NT2/D1 (cell line): ENCODE measurements at regions not wholly inside any gene's neighbourhood (a gene's known extent, or its start where the extent isn't known, plus 50 kb on each side); places are given as distances from the start of the nearest gene placed in this dataset.
"Not testable (repeated sequence)": the region's sequence is repeated elsewhere in the genome, so short reads cannot be mapped to it uniquely, and the experiment has no call there.

ENCODE experiments used
- DNase-seq: peaks from one replicate; pipeline ENCODE4 v3.0.0-alpha.2; 2011; ENCODE audit warnings: low read depth, low spot score
- H3K27me3 ChIP-seq: 2 replicates; pipeline ENCODE4 v1.6.0; 2011; ENCODE audit warnings: mild to moderate bottlenecking; ENCODE audit not compliant: insufficient read length, insufficient read depth
- H3K36me3 ChIP-seq: 2 replicates; pipeline ENCODE4 v1.6.1; 2011; ENCODE audit warnings: mild to moderate bottlenecking, low read length, mixed read lengths; ENCODE audit not compliant: insufficient read depth, insufficient read length
- H3K4me1 ChIP-seq: 2 replicates; pipeline ENCODE4 v1.5.1; 2011; ENCODE audit not compliant: insufficient read depth, insufficient read length
- H3K4me3 ChIP-seq: 2 replicates; pipeline ENCODE4 v1.5.1; 2011; ENCODE audit warnings: low read depth; ENCODE audit not compliant: insufficient read length
- H3K9ac ChIP-seq: 2 replicates; pipeline ENCODE4 v1.6.0; 2011; ENCODE audit warnings: low read depth; ENCODE audit not compliant: insufficient read length
- H3K9me3 ChIP-seq: 2 replicates; pipeline ENCODE4 v1.5.1; 2011; ENCODE audit warnings: mild to moderate bottlenecking, low read length; ENCODE audit not compliant: insufficient read depth
- SUZ12 ChIP-seq: IDR thresholded peaks from 2 replicates; pipeline ENCODE4 v1.6.1; 2011; ENCODE audit not compliant: insufficient read length, insufficient read depth; ENCODE audit errors: extremely low read depth
- YY1 ChIP-seq: IDR thresholded peaks from 2 replicates; pipeline ENCODE4 v1.6.1; 2011; ENCODE audit not compliant: insufficient read length, insufficient read depth
- ZNF274 ChIP-seq: IDR thresholded peaks from 2 replicates; pipeline ENCODE4 v1.6.1; 2011; ENCODE audit warnings: mild to moderate bottlenecking, low read depth, low read length

DNA sequence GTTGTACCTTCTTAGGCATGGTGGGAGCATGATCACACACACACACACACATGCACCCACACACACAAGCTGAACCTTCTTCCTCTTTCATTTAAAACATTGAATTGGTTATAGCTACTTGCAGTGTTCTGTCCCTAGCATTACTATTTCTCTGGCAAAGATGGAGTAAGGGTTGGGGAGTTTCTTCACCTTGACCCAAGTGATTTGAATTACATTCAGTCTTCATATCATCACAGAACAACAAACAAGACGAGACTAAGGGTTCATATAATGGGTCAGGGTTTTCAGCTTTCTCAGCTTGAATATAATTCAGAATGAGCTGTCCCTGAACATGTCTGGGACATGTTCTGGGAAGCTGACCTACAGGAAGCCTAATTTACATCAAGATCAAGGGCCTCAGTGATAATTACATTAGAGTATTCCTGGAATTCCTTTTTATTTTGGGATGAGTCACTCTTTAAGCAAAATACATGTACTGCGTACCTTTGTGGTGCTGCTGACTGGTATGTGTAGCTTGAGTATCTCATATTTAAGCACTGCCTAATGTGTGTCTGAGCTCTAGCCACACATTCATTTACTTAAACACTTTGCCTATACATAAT, 213.5 kb upstream of the TMEM229A start:
- Histone ChIP-seq H3K36me3 (no peaks in the 10 kb centered on the region), H3K9me3 (no peaks in the 10 kb centered on the region), H3K4me3 (no peak overlapping the region), H3K27me3 (no peaks in the 10 kb centered on the region), H3K4me1 (no peaks in the 10 kb centered on the region), H3K9ac (no peak overlapping the region)
- DNase-seq = no peak
- TF ChIP-seq SUZ12 (no peak), ZNF274 (no peak), YY1 (no peak)

DNA sequence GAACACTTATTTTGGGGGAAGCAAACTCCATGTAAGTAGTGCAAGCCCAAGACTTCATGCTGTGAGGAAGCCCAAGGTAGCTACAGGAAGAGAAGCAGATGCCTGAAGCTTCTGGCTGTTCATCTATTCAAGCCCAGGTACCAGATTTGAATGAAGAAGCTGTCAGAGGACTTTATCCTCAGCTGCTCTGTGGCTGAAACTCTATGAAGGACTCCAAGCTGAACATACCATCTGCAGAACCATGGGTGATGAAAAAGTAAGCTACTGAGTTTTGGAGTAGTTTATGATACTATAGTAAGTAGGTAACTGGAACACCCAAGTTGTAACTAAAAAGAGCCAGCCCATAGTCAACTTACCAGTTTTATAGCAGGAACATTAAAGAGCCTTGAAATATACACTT, 211.6 kb upstream of the TMEM229A start:
- not testable (repeated sequence) for DNase-seq, H3K36me3 ChIP-seq, H3K4me1 ChIP-seq, H3K4me3 ChIP-seq, H3K9me3 ChIP-seq, H3K9ac ChIP-seq, H3K27me3 ChIP-seq

DNA sequence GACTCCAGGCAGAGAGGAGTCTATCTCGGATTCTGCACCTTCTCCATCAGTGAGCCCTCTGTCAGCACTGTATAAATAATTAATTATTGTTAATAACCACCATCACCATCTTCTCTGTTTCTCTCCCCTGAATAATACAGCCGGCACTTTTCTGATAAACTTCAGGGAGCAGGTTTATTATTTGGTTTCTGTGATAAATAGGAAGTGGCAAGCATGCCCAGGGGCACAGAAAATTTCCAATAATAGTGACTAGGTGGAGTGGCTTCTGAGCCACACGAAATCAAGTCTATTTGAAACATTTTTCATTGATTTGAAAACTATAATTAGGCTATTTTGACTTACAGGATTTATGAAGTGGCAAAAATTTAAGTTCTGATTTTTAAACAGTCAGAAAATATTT, 186.8 kb upstream of the TMEM229A start:
- no peak overlapping the region for H3K4me3 ChIP-seq
- TF ChIP-seq YY1 = no peak
- no peak for TF ChIP-seq SUZ12
- no peak for TF ChIP-seq ZNF274
- H3K9ac ChIP-seq = no peak overlapping the region
- H3K4me1 ChIP-seq = no peaks in the 10 kb centered on the region
- H3K36me3 ChIP-seq = no peaks in the 10 kb centered on the region
- H3K9me3 ChIP-seq = peaks cover 10% of the 10 kb centered on the region
- H3K27me3 ChIP-seq = no peaks in the 10 kb centered on the region
- DNase-seq = no peak

DNA sequence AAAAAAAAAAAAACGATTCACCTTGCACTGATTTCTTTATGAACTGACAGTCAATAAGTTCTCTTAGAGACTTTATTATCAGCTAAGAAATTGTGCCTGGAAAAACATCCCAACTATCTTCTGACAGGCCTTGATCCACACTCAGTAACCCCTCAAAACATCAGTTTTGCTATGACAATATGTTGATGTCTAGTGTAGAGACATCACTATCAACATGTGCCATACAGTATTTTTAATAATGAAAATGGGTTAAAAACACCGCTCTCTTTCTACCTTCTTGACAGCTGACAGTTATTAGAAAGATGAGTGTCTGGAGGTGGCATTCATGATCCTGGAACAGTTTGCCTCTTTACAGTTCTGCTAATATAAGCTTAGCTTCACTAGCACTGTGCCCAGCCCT, 175.8 kb upstream of the TMEM229A start:
- no peaks in the 10 kb centered on the region for H3K27me3 ChIP-seq
- TF ChIP-seq YY1 (no peak), SUZ12 (no peak), ZNF274 (no peak)
- H3K4me1 ChIP-seq = no peaks in the 10 kb centered on the region
- DNase-seq = no peak
- H3K9me3 ChIP-seq = no peaks in the 10 kb centered on the region
- no peaks in the 10 kb centered on the region for H3K36me3 ChIP-seq
- H3K4me3 ChIP-seq = no peak overlapping the region
- no peak overlapping the region for H3K9ac ChIP-seq

DNA sequence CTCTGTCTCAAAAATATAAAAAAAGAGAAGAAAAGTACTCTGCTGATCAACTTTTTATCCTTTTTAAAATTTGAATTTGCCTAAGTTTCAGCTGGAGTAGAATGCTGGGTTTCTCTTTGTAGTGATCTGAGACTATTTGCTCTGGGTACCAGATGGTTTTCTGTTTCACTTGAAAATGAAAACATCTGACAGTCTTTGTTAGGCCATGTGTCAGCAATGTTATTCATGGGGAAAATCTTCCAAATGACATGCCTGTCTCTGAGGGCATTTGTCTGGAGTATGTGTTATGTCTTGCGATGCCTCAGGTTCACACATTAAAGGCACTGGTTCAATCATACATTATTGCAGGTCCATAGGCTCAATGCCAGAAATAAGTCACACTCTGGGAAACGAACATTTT, 175.3 kb upstream of the TMEM229A start:
- no peak for DNase-seq
- H3K4me1 ChIP-seq = no peaks in the 10 kb centered on the region
- no peaks in the 10 kb centered on the region for H3K9me3 ChIP-seq
- H3K9ac ChIP-seq = no peak overlapping the region
- no peaks in the 10 kb centered on the region for H3K27me3 ChIP-seq
- TF ChIP-seq ZNF274 (no peak), SUZ12 (no peak), YY1 (no peak)
- no peaks in the 10 kb centered on the region for H3K36me3 ChIP-seq
- H3K4me3 ChIP-seq = no peak overlapping the region

DNA sequence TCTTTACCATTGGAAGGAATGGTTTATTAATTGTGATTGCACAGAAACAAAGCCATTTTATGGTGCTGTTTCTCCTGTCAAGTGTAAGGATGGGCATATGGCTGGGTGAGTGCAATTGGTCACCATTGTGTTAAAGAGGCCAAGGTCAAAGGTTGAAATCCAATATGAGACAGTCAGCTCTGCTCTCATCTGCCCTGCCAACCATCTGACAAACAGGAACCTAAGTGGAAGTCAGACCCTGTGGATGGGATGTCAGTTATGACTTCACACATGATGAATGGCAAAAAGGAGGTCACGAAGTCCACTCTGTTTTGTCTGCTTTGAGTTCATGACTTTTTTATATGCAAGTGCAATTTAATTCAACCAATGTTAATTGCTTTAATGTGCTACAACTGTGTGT, 172.7 kb upstream of the TMEM229A start:
- no peak for DNase-seq
- Histone ChIP-seq H3K27me3 (no peaks in the 10 kb centered on the region), H3K9ac (no peak overlapping the region), H3K4me1 (no peaks in the 10 kb centered on the region), H3K9me3 (no peaks in the 10 kb centered on the region), H3K4me3 (no peak overlapping the region), H3K36me3 (no peaks in the 10 kb centered on the region)
- TF ChIP-seq SUZ12 (no peak), YY1 (no peak)

DNA sequence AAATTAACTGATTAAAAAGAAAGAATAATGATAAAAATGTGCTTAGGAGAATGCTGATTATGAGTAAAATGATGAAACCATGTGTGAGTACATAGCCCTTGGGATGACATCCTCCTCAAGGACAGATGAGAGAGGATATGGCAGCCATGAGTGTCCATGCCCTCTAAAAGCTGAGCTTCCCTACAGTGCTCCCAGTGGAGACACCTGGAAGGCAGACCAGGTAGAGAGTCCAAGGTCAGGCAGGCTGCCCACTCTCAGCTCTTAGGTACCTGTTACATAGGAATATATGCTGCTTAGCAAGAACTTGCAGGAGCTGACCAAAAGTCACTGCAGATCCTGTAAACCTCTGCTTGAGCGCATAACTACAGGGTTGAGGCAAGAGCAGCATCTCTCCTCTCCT, 169.7 kb upstream of the TMEM229A start:
- H3K27me3 ChIP-seq = no peaks in the 10 kb centered on the region
- TF ChIP-seq ZNF274 = no peak
- TF ChIP-seq SUZ12 = no peak
- no peak for TF ChIP-seq YY1
- no peak overlapping the region for H3K4me3 ChIP-seq
- no peaks in the 10 kb centered on the region for H3K9me3 ChIP-seq
- H3K4me1 ChIP-seq = no peaks in the 10 kb centered on the region
- no peaks in the 10 kb centered on the region for H3K36me3 ChIP-seq
- no peak for DNase-seq
- no peak overlapping the region for H3K9ac ChIP-seq

DNA sequence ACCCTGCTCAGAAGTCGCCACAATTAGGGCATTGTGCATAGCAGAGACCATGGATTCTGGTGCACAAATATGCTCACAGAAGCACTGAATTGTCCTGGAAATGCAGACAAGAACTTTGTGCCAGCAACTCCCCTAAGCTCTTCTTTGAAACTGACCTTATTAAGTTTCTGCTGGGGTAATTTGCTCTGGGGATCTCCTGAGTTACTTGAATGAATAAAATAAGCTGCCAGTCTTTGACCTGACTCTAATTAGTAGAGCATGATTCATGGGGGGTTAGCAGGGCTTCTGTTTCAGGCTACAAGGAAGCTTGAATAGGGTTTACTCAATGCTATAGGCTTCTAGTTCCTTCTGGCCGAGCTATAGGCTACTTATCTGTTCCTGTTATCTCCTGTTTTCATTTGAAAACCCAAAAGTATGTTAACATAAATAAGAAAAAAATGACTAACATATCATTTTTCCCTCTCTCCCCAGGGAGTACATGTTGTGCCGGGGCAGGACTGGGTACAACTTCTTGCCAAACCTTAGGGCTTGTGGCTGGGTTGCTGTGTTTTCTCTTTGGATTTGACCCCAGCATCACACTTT, 169.0 kb upstream of the TMEM229A start:
- no peak for TF ChIP-seq ZNF274
- TF ChIP-seq SUZ12 = no peak
- no peak for TF ChIP-seq YY1
- Histone ChIP-seq H3K27me3 (no peaks in the 10 kb centered on the region), H3K36me3 (no peaks in the 10 kb centered on the region), H3K4me1 (no peaks in the 10 kb centered on the region), H3K9ac (no peak overlapping the region), H3K4me3 (no peak overlapping the region), H3K9me3 (no peaks in the 10 kb centered on the region)
- no peak for DNase-seq
